ENCODE measurements at regions not wholly inside any gene's neighbourhood (a gene's known extent, or its start where the extent isn't known, plus 50 kb on each side); places are given as distances from the start of the nearest gene placed in this dataset.

DNA sequence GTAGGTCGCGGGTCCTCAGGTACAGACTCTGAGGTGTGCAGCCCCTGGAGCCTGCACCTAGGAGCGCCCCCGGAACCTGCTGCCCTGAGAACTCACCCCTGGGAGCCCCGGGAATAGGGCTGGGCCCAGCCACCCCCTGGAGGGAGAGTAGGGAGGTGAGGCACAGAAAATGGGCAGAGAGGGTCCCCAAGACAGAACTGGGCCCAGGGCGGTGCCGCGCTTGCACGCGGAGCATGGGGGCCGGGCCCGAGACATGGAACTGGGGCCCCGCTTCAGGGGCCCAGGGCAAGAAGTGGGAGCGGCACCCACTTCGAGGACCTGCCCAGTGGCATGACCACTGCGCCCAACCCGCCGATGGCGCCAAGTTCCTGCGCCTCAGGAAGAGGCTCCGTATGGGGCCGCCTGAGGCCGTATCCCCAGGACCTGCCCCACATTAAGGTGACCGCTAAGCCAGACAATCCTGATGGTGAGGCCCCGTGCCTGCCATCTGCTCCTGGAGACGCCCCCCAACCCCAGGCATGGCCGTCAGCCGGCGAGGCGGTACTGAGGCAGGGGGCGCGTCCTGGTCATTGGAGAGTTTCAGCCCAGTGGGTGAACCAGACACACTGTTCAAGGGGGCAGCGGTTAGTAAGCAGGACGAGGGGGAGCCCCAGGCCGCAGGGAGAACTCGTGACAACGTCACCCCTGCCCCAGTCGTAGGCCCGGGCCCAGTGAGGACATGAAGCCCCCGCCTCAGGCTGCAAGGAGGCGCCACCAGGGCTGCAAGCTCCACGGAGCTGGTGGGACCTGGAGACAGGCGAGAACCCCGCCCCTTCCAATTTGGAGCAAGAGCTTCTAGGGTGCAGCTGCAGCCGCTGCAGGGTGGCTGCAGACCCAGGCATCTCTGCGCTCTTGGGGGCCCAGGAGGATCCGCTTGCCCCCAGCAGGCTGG lies 89.5 kb upstream of the PUM3 start:
- 1% methylated on average over 23 of the region's 47 CpGs for WGBS (ENCODE audit: insufficient coverage, low coverage, missing lambda C conversion rate)
- no peak for ATAC-seq
- Histone ChIP-seq H2AFZ (ENCODE audit: low read depth, low read length) (no peak overlapping the region), H3K9ac (ENCODE audit: insufficient read depth in 1 of 2, low read depth in 2 of 2, low read length in 2 of 2) (no peak overlapping the region), H3K4me2 (ENCODE audit: insufficient read depth, low read length) (no peak overlapping the region), H3K27me3 (ENCODE audit: control insufficient read depth in 2 of 2, insufficient read depth in 2 of 2, low read length in 2 of 2) (no peaks in the 10 kb centered on the region; a peak in 1 of 5 replicates), H3K4me1 (replicated peaks in 1 of 2; ENCODE audit: control insufficient read depth in 2 of 2, insufficient read depth in 2 of 2, low read length in 2 of 2) (no peaks in the 10 kb centered on the region), H3K9me3 (replicated peaks; ENCODE audit: control insufficient read depth, insufficient read depth, low read depth, low read length) (no peaks in the 10 kb centered on the region), H3K4me3 (no peak overlapping the region), H3K27ac (ENCODE audit: extremely low read depth, low read depth, low read length) (no peak overlapping the region), H4K20me1 (replicated peaks; ENCODE audit: control insufficient read depth, insufficient read depth, low read length) (no peaks in the 10 kb centered on the region), H3K9me1 (ENCODE audit: control insufficient read depth, insufficient read depth, low read length) (no peaks in the 10 kb centered on the region), H3K36me3 (ENCODE audit: control insufficient read depth, insufficient read depth, low read length) (no peaks in the 10 kb centered on the region), H3K79me2 (ENCODE audit: control insufficient read depth, insufficient read depth, low read length) (no peaks in the 10 kb centered on the region)
- ChIA-PET POLR2A (no interaction called here), CTCF (ENCODE audit: low intra/inter-chr PET ratio) (no interaction called here)
- intact Hi-C loops (cut with micrococcal nuclease), result no loop called here
- no peak for DNase-seq (ENCODE audit: extremely low read depth in 1 of 4, low spot score in 3 of 4)
- FAIRE-seq, result no peak
- no TSS peak for BruUV-seq (replicated peaks)
- TF ChIP-seq, protein P1, sequence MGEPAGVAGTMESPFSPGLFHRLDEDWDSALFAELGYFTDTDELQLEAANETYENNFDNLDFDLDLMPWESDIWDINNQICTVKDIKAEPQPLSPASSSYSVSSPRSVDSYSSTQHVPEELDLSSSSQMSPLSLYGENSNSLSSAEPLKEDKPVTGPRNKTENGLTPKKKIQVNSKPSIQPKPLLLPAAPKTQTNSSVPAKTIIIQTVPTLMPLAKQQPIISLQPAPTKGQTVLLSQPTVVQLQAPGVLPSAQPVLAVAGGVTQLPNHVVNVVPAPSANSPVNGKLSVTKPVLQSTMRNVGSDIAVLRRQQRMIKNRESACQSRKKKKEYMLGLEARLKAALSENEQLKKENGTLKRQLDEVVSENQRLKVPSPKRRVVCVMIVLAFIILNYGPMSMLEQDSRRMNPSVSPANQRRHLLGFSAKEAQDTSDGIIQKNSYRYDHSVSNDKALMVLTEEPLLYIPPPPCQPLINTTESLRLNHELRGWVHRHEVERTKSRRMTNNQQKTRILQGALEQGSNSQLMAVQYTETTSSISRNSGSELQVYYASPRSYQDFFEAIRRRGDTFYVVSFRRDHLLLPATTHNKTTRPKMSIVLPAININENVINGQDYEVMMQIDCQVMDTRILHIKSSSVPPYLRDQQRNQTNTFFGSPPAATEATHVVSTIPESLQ (CRISPR knock-in tag; IDR thresholded peaks at IDR 0.05), result no peak
- TF ChIP-seq MTA3 (IDR thresholded peaks at IDR 0.05; ENCODE audit: borderline replicate concordance) (no peak), CBX3 (IDR thresholded peaks at IDR 0.05; ENCODE audit: borderline replicate concordance in 1 of 2, low read length in 2 of 2) (no peak), CXXC5 (CRISPR knock-in tag; IDR thresholded peaks at IDR 0.05) (no peak), MXI1 (IDR thresholded peaks at IDR 0.05; ENCODE audit: low read depth, low read length) (no peak), XRCC4 (IDR thresholded peaks at IDR 0.05; ENCODE audit: extremely low read depth, insufficient read depth, insufficient read length) (no peak), MTA1 (IDR thresholded peaks at IDR 0.05; ENCODE audit: borderline replicate concordance) (no peak), EP300 (IDR thresholded peaks at IDR 0.05; ENCODE audit: low read length) (no peak), DEAF1 (CRISPR knock-in tag; IDR thresholded peaks at IDR 0.05) (no peak), PHTF2 (CRISPR knock-in tag; IDR thresholded peaks at IDR 0.05) (no peak), NCOA6 (IDR thresholded peaks at IDR 0.05) (no peak), FOXJ2 (tag; IDR thresholded peaks at IDR 0.05) (no peak), HDAC1 (IDR thresholded peaks at IDR 0.05) (no peak), ZNF146 (CRISPR knock-in tag; IDR thresholded peaks at IDR 0.05; ENCODE audit: unreplicated experiment) (no peak), MXD1 (CRISPR knock-in tag; IDR thresholded peaks at IDR 0.05; ENCODE audit: borderline replicate concordance, poor library complexity, severe bottlenecking) (no peak), U2AF2 (optimal IDR thresholded peaks at IDR 0.05; ENCODE audit: low read depth, low read length) (no peak), NCOA2 (IDR thresholded peaks at IDR 0.05; ENCODE audit: partially characterized antibody in 2 of 2) (no peak), NCOR1 (IDR thresholded peaks at IDR 0.05) (no peak), MAFF (IDR thresholded peaks at IDR 0.05; ENCODE audit: low read length) (no peak), PCBP1 (IDR thresholded peaks at IDR 0.05; ENCODE audit: low read depth, low read length, poor library complexity, severe bottlenecking) (no peak)
- in situ Hi-C loops (cut with MboI), result no loop called here

Data from K562 (cell line).